ENCODE measurements at regions not wholly inside any gene's neighbourhood (a gene's known extent, or its start where the extent isn't known, plus 50 kb on each side); places are given as distances from the start of the nearest gene placed in this dataset.

DNA sequence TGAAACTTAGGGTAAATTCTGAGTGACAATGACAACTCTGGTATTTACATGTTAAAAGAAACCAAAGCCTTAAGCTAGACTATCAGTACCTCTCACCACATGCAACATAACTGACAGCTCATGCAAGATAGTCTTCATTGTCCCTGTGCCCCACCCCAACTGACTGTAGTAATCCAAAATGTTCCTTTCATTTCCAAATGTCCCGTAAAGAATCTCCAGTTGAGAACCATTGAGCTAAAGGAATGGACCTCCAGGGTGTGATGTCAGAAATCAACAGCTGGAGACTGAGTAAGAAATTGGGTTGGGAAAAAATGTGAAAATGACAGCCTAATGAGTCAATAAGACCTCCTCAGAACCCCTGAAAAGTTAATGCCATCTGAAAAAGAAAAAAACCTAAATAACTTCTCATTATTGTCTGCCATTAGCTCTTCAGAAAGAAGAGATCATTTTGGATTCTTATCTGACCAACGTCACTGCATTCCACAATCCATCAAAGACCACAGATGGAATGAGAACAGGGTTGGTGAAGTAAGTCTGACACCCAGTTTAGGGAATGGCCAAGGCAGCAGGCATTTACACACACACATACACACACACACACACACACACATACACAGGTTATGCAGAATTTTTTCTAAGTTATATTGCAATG, 51.7 kb upstream of the ACVR2A start:
- DNase-seq: no peak

DNA sequence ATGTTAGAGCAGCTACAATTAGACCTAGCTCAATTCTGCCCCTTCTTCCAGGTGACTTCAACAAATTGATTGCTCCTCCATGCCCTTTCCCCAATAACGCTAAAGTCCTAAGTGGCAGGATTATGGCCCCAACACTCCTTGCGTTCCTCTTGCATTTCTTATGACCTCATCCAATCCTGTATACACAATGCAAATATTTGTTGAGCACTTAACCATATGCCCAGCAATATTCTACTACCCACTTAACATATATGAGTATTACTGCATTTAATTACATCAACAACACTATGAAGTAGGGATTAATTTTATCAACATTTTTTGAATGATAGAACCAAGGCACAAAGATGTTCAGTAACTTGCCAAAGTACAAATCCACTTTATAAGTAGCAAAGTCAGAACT, 54.2 kb upstream of the ACVR2A start:
- DNase-seq: no peak

DNA sequence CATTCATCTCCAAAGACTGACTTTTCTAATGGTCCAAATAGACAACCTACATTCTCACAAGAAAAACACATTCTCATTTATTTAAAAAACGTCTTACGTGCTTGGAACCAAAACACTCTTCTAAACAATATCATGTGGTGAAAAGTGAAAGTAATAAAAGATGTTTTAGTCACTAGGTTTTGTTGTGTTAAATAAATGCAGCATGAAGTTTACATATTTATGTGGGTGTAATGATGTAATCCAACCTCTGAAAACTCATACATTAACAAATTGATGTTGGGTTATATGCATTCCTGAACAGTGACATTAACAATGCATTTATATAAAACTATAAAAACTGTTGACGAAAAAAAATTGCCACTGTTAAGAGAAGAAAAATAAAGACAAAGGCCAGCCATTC, 55.1 kb upstream of the ACVR2A start:
- DNase-seq: no peak

DNA sequence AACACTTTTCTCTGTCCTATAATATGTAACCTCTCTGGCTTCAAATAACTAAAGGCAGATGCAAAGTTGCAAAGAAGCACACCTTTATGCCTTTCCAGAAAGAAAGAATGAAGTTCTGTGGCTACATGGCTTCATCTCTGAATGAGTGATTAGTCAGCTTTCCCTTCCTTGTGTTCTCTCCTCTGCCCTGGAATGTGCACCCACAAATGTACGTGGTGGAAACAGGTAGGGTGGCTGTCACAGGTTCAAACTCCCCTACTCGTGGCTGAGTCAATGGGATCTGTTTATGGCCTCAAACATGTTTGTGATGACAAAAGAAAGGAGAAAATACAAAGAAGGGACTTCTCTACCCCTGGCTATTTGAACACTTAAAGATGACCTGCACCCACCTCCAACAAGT, 55.5 kb upstream of the ACVR2A start:
- DNase-seq: no peak

DNA sequence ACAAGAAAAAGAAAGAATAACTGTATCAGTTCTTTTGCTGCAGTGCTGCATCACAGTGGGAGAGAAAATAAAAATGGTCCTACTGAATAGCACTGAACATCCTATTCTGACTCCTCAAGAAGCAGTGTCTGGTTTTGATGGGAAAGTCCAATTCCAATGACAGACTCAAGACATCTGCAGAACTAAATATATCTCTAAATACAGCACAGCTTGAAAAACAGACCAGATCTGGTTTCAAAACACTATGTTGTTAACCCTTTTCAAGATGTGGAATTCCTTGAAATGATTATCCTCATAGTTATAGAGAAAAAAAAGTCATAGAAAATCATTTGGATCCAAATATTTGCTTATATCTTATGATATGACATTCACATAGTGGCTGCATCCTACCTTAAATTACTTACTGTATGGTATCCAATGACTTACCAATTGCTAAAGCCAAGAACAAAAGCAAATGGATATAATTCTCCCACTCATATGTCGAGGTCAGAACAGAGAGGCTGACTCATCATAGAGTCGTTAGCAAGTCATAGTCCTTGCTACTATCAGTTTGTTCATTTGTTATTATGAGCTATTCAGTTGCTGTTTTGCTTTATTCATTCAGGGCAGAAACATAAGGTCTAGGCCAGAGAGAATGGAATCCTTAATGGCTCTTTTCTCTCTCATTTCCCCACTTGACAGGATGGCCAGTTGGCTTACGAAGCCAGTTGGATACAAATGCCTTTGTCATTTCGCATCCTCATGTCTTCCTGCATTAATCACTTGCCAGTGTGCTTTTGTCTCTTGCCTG, 62.5 kb upstream of the ACVR2A start:
- DNase-seq: no peak

DNA sequence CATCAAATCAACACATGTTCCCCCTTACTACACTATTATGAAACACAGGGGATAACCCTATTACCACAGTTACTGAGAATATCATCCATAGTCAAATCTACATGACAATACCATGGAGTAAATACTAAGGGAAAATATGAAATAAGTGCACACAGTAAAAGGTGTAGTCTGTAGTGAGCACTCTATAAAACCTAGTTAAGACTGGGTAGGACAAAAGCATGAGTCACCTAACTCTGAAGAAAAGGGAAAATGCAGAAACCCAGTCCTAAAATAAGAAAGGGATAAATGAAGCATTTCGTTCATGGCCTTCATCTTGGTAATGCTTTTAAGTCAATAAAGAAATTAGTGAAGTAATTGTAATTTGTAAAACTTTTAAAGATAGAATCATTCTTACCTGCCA, 65.4 kb upstream of the ACVR2A start:
- DNase-seq: no peak

DNA sequence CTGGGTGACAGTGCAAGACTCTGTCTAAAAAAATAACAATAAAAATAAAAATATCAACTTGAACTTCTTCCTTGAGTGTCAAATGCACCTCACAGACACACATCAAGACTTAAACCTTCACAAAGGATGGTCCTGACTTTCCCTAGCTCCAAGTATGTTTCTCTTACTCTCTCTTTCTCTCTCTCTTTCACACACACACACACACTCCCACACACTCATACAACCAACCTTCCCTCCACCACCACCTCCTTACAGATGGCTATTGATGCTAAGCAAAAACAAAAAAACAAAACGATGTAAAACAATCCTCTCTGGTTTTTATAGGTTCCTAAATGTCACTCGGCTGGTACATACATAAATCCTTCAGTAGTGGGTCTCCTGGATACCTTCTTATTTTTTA, 67.4 kb upstream of the ACVR2A start:
- no peak for DNase-seq

DNA sequence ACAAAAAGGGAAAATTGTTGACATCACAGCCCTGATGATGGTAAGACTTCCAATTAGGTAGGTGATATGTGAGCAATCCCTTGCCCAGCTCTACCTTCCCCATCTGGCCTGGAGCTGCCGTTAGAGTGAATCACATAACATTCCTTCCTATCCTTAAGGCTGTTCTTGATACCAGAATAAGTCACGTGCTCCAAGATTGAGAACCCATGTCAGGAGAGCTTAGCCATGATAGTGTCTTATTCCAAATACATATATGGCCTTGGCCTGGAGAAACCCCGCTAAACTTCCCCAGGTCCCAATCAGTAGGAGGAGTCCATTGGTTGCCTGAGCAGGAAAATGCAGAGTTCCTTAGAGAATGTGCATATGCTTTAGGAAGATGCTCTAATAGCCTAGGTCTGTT, 70.0 kb upstream of the ACVR2A start:
- no peak for DNase-seq

DNA sequence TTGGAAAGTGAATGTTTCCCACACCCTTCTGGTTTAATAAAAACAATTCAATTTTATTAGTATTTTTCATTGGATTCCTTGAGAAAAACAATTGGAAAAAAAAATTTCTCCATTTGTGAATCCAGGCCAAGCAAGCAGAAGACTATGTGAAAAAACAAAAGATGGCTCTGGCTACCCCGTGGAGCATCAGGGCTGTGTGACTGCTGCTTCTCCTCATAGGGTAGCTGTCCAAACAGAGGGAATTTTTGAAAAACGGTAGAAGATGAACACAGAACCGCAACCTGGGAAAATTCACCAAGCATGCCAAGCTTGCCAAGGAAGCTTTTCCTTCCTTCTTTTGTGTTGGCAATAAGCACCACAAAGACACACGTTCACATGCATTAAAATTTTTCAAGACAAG, 71.3 kb upstream of the ACVR2A start:
- no peak for DNase-seq

DNA sequence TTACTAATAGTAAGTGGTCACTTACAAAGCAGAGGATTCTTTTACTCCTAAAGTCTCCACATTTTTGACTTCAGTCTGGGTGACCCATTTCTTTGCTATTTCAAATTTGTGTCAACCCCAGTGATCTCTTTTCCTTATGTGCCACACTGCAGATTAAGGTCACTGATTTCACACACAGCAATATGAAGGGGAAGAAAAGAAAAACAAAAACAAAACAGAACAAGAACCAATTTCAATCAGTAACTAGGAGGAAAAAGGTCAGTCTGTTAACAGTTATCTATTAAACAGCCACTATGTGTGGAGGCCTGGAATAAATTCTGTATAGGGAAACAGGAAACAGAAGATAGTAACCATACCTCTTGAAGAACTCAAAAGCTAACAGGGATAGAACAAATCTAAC, 72.0 kb upstream of the ACVR2A start:
- DNase-seq: no peak

DNA sequence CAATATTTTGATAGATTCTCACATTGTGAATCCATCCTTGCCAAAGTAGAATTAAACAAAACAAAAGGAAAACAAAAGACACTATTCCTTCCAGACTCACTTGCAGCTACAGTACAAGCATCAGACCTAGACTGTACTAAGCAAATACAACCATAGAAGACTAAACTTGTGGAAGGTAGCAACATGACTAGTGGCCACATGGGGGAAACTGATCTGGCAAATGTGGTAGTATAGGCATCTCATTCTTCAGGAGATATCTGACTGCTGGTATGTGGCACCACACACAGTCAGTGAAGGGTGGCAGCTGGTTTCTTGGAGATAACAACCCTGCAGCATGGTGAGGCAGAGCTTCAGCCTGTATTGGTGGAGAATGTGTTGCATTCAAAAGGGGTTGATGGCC, 81.0 kb upstream of the ACVR2A start:
- no peak for DNase-seq

DNA sequence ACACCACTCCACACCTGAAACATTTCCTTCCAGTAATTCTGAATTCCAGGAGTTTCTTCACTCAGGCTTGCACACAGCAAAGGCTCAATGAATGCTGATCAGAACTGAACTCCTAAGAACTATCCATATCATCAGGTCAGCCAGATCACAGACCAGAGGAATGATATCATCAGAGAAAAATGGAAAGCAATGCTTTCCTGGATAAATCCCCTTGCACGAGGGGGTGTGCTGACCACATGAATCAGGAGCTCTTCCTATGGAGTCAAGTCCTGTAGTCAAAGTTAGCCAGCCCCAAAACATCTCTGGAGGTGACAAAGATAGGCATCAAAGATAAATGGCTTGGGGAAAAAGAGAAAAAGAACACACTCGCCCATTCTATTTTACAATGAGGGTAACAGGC, 83.8 kb upstream of the ACVR2A start:
- DNase-seq: no peak

DNA sequence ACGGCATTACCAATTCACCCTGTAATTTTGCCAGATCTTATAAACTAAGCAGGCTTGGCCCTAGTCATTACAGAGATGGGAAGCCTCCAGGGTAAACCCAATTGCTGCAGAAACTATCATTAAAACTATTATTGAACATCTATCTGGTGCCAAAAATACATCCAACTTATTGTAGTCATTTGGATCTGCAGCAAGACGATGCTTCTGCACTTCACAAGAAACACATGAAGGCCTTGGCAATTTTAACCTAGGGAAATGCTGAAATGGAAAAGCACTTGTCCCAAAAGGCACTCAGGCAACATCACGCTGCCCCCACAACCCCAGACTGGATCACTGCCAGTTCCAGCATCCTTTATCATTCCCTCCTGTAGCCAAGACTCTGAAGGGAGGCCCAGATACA, 85.3 kb upstream of the ACVR2A start:
- DNase-seq: no peak

DNA sequence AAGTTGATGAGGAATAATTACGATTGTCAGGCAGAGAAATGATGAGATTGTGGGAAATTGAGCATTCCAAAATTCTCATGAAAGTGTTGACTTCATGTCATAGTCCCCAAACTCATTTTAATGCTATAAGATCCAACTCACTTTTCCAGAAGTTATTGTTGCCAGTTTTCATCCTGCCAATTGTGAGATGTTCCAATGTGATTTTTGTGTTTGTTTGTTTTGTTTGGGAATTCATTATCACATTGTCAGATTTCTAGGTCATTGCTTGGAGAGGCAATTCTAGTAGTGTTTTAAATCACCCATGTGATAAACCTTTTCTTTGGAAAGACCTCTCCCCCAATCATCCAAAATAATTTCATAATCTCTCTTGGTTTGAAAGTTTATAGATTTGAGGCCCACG, 86.0 kb upstream of the ACVR2A start:
- no peak for DNase-seq

DNA sequence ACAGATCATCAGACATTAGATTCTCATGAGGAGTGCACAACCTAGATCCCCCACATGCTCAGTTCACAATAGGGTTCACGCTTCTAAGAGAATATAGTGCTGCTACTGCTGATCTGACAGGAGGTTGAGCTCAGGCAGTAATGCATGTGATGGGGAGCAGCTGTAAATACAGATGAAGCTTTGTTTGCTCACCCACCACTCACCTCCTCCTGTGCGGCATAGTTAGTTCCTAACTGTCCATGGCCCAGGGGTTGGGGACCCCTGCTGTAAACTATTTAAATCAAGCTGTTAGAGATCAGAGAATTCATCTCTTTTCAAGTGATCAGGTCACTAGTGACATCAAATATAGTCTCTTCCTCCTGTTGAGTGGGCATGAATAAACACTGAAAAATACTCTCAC, 88.8 kb upstream of the ACVR2A start:
- DNase-seq: no peak

DNA sequence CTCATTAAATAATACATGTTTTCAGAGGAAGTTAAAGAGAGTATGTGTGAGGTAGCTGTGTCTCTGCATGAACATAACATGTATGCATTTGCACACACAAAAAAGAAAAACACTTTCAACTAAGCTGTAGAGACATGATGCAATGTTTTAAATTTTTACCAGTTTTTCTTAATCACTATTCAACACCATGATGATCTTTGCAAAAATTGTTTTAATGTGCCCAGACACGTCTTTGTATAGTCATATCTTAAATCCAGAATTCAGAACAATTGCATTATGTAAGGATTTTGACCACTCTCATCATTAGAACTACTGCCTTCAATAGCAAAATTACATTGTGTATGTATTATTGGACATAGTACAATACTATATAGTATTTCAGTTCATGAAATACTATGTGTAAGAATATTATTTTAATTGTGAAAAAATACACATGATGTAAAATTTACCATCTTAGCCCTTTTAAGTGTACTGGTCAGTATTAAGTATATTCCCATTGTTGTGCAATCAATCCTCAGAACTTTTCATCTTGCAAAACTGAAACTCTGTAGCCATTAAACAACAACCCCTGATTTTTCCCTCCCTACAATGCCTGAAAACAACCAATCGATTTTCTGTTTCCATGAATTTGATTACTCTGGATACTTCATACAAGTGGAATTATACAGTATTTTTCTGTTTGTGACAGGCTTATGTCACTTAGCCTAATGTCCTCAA, 104.5 kb upstream of the ACVR2A start:
- DNase-seq: no peak

DNA sequence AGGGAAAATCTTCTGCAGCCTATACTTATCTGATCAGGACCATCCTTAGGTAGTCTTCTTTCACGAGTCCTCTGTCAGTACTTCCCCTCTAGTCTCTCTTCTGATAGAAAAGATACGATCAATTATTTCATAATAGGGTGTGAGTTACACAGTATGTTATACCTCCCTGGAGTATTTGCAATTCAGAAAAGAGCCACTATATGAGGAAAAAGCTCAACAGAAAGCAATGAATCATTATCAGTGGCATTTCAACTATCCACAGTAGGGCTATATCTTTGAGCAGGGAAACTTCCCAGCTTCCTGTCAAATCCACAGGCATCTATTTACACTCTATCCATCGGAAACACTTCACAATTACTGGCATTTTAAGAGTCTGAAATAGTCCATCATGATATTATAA, 105.3 kb upstream of the ACVR2A start:
- no peak for DNase-seq

DNA sequence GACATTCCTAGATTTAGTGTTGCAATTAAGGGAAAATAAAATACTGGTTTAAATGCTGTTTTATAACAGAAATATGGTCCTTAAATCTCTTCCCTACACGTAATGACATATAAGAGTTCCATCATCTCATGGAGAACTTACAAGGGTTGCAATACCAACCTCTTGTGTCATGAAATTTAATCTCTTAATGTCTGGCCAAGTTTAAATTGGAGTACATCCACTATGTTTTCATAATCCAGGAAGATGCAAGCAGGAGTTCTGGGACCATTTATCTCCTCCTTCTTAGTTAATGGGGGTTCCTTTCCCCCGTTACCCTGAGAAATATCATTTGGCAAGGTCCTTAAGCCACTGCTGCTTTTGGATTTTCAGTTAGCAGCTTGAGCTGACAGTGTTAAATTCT, 126.0 kb upstream of the ACVR2A start:
- no peak for DNase-seq

DNA sequence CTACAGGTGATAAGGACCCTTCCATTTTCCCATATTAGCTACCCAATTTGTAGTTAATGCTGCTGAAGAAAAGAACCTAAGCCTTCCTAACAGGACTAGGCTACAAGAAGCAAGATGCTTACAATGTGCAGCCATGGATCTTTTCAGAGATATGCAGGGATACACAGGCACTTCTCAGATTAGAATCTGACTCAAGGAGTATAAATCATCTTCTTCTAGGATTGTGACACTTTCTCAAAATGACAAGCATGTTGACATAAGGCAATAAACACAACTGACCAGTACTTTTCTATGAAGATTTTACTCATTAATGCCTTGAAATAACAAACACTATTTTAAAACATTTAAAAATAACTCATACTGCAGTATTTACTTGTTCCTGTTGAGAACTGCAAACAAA, 127.9 kb upstream of the ACVR2A start:
- DNase-seq: no peak

DNA sequence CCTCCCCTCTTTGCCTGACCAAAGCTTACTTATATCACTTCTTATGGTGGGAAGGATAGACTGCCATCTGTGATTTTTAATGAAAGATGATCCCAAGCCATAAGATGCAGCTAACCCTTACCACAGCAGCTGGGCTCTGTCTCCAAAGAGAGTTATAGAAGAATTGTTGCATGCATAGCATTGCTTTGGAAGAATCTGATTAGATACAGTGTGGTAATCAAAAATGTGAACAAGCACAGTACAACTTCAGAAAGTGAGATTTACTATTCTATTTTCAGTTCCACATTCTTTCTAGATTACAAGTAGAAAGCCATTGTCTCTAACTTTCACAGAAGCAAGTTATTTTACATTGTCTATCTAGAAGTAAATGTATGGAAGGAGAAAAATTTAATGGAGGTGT, 129.0 kb upstream of the ACVR2A start:
- DNase-seq: no peak

DNA sequence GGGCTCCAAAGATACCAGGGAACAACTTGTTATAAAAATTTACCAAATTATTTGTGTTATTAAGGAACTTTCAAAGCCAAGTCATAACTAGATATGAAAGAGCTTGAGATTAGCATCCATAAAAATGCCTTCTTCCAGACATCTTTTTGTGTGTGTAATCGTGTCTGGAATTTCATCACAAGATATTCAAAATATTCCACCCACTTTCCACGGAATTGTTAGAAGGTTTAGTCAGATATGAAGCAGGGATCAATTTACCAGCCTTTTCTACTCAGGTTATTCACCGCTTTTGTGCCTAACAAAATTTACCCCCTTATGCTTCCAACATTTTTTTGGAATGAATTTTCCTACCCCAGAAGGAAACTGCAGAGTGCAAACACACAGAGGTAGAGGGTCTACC, 130.2 kb upstream of the ACVR2A start:
- no peak for DNase-seq

DNA sequence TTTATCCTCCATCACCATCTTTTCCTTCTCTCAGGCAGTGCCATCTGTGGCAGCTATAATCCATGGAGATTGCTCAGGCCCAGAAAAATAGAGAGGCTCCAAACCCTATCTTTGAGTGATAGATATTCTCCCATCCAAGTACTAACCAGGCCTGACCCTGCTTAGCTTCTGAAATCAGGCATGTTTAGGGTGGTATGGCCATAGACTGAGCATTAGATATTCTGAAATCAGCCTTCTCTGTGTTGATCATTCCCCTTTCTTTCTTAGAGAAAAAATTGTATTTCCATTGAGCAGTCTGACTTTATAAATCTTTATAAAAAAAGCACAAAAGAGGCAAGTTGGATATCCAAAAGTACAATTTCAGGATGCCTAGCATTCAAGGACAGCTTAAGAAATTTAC, 131.5 kb upstream of the ACVR2A start:
- DNase-seq: no peak

DNA sequence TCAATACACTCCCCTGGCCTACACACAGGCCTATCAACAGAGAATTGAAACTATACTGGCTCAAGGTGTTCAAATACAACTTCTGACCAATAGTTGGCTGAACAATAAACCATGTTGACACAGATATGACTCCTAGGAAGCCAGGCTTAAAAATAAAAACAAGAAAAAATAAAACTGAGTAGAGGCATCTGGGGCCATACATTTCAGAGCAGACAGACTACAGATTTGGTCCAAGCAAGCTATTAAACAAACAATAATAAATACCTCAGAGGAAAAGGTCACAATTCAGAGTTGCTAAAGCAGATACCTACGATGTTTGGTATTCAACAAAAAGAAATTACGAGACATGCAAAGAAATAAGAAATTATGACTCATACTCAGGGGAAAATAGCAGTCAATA, 132.8 kb upstream of the ACVR2A start:
- DNase-seq: no peak

DNA sequence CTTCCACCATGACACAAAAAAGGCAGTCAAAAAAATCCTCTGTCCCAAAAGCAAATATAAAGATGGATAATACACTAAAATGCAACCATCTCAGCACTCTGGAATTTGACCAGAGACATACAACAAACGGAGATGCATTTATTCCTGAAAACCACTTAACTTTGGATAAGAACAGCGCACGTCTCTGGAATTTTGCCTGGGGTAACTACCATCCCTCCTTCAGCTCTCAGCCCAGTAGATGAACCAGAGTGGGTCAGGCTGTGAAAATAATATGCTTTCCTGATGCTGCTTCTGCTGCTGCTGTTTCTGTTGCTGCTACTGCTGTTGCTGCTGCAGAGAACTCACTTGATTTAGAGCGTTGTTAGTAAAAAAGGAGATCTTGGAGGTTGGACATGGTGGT, 133.8 kb upstream of the ACVR2A start:
- DNase-seq: no peak

Data from activated gamma-delta T cell treated with Interleukin-2 at 50 U/mL for 16 hours (primary cell).